Fibroblast of mammary gland (primary cell): ENCODE measurements at regions not wholly inside any gene's neighbourhood (a gene's known extent, or its start where the extent isn't known, plus 50 kb on each side); places are given as distances from the start of the nearest gene placed in this dataset.

ENCODE experiments used
- DNase-seq: peaks from one replicate; pipeline ENCODE4 v3.0.0-alpha.2; 2010; ENCODE audit warnings: low read depth
- H3K4me3 ChIP-seq: 2 replicates; pipeline ENCODE4 v1.5.1; 2011; ENCODE audit warnings: low read depth, mild to moderate bottlenecking, low read length, moderate library complexity; ENCODE audit not compliant: control insufficient read depth
- CTCF ChIP-seq: conservative IDR thresholded peaks from 2 replicates; pipeline ENCODE4 v1.5.1; 2011; ENCODE audit warnings: low read depth, low read length, inconsistent platforms; ENCODE audit not compliant: control insufficient read depth, insufficient read depth

- no peak for TF ChIP-seq CTCF
- no peak for DNase-seq
- H3K4me3 ChIP-seq, result no peak overlapping the region
Observed at GRCh38 chr4:166491635-166492034, 618.6 kb downstream of the TLL1 start.

- no peak overlapping the region for H3K4me3 ChIP-seq
- TF ChIP-seq CTCF, result no peak
- DNase-seq, result no peak
Observed at GRCh38 chr4:166493924-166494345, 620.9 kb downstream of the TLL1 start.

GRCh38 chr4:166498546-166498945 lies 625.5 kb downstream of the TLL1 start:
- H3K4me3 ChIP-seq, result no peak overlapping the region
- no peak for TF ChIP-seq CTCF
- DNase-seq, result no peak

GRCh38 chr4:166499820-166500219 lies 626.8 kb downstream of the TLL1 start:
- no peak overlapping the region for H3K4me3 ChIP-seq
- no peak for DNase-seq
- no peak for TF ChIP-seq CTCF

GRCh38 chr4:166501941-166502382 lies 628.9 kb downstream of the TLL1 start:
- TF ChIP-seq CTCF, result peak; percentile 39
- H3K4me3 ChIP-seq, result no peak overlapping the region
- DNase-seq, result peak; percentile 15

- H3K4me3 ChIP-seq, result no peak overlapping the region
- no peak for TF ChIP-seq CTCF
- no peak for DNase-seq
Observed at GRCh38 chr4:166502660-166503059, 629.6 kb downstream of the TLL1 start.

GRCh38 chr4:166506051-166506450 lies 633.0 kb downstream of the TLL1 start:
- DNase-seq, result no peak
- no peak overlapping the region for H3K4me3 ChIP-seq
- TF ChIP-seq CTCF, result no peak
